ENCODE measurements at regions not wholly inside any gene's neighbourhood (a gene's known extent, or its start where the extent isn't known, plus 50 kb on each side); places are given as distances from the start of the nearest gene placed in this dataset.

GRCh38 chr12:127548123-127548553, 718.8 kb upstream of the TMEM132C start:
- Histone ChIP-seq H2BK15ac (ENCODE audit: low read depth, low read length) (no peak overlapping the region), H2BK5ac (ENCODE audit: insufficient read length, low read length) (no peak overlapping the region), H4K8ac (replicated peaks; ENCODE audit: insufficient read length, low read depth, low read length) (no peak overlapping the region), H2BK20ac (ENCODE audit: low read depth, low read length, poor library complexity, severe bottlenecking) (no peak overlapping the region), H3K14ac (ENCODE audit: insufficient read depth, low read length) (no peak overlapping the region), H3T11ph (ENCODE audit: low read length) (no peak overlapping the region), H3K23me2 (ENCODE audit: insufficient read length, low read depth, low read length, poor library complexity, severe bottlenecking) (no peaks in the 10 kb centered on the region), H3K56ac (ENCODE audit: insufficient read length, low read depth, low read length) (no peak overlapping the region), H3K18ac (ENCODE audit: insufficient read length, low read depth, low read length) (no peak overlapping the region), H3K79me2 (ENCODE audit: insufficient read depth, low read length) (no peaks in the 10 kb centered on the region), H3K4me1 (ENCODE audit: insufficient read depth, low read length) (peaks cover 4% of the 10 kb centered on the region; the same call in 1 of the 2 replicates), H3K9ac (ENCODE audit: extremely low read depth, insufficient read length, low read length) (no peak overlapping the region), H3K27ac (ENCODE audit: insufficient read length, low read depth, low read length) (no peak overlapping the region), H3K27me3 (ENCODE audit: insufficient read depth, low read length) (no peaks in the 10 kb centered on the region), H2AK5ac (ENCODE audit: insufficient read length, low read length) (no peak overlapping the region), H2BK120ac (ENCODE audit: low read depth, low read length, poor library complexity, severe bottlenecking) (no peak overlapping the region), H3K9me3 (ENCODE audit: control insufficient read depth, low read depth, low read length) (no peaks in the 10 kb centered on the region), H2AFZ (ENCODE audit: low read length) (no peak overlapping the region), H4K91ac (ENCODE audit: insufficient read length, low read depth, low read length) (no peak overlapping the region), H3K4me2 (ENCODE audit: insufficient read depth, insufficient read length, low read length) (no peak overlapping the region), H2BK12ac (ENCODE audit: insufficient read length, low read depth, low read length) (no peak overlapping the region), H4K20me1 (ENCODE audit: control insufficient read depth, insufficient read depth, insufficient read length) (no peaks in the 10 kb centered on the region), H3K23ac (ENCODE audit: insufficient read length, low read depth, low read length) (no peak overlapping the region), H3K4ac (ENCODE audit: low read depth, low read length) (no peak overlapping the region), H4K5ac (ENCODE audit: insufficient read length, low read depth, low read length) (no peak overlapping the region), H3K79me1 (ENCODE audit: insufficient read depth, low read depth, low read length, poor library complexity, severe bottlenecking) (no peaks in the 10 kb centered on the region)
- no peak for DNase-seq
- Mint-ChIP-seq H3K27me3 (ENCODE audit: low read depth) (peaks cover 3% of the 10 kb centered on the region), H3K27ac (peak overlapping the region in 1 of 3 experiments; percentile 83; a peak in 1 of 7 replicates), H3K9me3 (peaks cover 4 to 8% of the 10 kb centered on the region in 2 experiments; a peak in 4 of 5 replicates), H3K36me3 (ENCODE audit: insufficient read depth in 1 of 3, low read depth in 3 of 3) (peaks cover 0 to 4% (median 2%) of the 10 kb centered on the region in 3 experiments; a peak in 1 of 7 replicates), H3K4me3 (no peak overlapping the region), H3K4me1 (peaks cover 10 to 11% of the 10 kb centered on the region in 2 experiments)
- TF ChIP-seq, protein P1, sequence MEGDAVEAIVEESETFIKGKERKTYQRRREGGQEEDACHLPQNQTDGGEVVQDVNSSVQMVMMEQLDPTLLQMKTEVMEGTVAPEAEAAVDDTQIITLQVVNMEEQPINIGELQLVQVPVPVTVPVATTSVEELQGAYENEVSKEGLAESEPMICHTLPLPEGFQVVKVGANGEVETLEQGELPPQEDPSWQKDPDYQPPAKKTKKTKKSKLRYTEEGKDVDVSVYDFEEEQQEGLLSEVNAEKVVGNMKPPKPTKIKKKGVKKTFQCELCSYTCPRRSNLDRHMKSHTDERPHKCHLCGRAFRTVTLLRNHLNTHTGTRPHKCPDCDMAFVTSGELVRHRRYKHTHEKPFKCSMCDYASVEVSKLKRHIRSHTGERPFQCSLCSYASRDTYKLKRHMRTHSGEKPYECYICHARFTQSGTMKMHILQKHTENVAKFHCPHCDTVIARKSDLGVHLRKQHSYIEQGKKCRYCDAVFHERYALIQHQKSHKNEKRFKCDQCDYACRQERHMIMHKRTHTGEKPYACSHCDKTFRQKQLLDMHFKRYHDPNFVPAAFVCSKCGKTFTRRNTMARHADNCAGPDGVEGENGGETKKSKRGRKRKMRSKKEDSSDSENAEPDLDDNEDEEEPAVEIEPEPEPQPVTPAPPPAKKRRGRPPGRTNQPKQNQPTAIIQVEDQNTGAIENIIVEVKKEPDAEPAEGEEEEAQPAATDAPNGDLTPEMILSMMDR (conservative IDR thresholded peaks at IDR 0.05) = no peak
- no CpG with 5 or more reads among the region's 10 CpGs for WGBS (ENCODE audit: extremely low coverage, insufficient read length, low lambda C conversion rate)

Data from H9 (cell line).